ENCODE measurements at regions not wholly inside any gene's neighbourhood (a gene's known extent, or its start where the extent isn't known, plus 50 kb on each side); places are given as distances from the start of the nearest gene placed in this dataset.

- no peak for DNase-seq
- Mint-ChIP-seq H3K27ac (no peak overlapping the region), H3K4me3 (no peak overlapping the region), H3K36me3 (no peaks in the 10 kb centered on the region), H3K27me3 (peaks cover 4% of the 10 kb centered on the region), H3K9me3 (no peaks in the 10 kb centered on the region), H3K4me1 (no peaks in the 10 kb centered on the region)
Observed at GRCh38 chr11:134486106-134486505, 74.1 kb upstream of the B3GAT1 start.

- Mint-ChIP-seq H3K9me3 (no peaks in the 10 kb centered on the region), H3K4me3 (no peak overlapping the region), H3K36me3 (no peaks in the 10 kb centered on the region), H3K4me1 (no peaks in the 10 kb centered on the region), H3K27me3 (peaks cover 4% of the 10 kb centered on the region), H3K27ac (no peak overlapping the region)
- DNase-seq, result no peak
Observed at GRCh38 chr11:134485316-134485715, 73.3 kb upstream of the B3GAT1 start.

DNA sequence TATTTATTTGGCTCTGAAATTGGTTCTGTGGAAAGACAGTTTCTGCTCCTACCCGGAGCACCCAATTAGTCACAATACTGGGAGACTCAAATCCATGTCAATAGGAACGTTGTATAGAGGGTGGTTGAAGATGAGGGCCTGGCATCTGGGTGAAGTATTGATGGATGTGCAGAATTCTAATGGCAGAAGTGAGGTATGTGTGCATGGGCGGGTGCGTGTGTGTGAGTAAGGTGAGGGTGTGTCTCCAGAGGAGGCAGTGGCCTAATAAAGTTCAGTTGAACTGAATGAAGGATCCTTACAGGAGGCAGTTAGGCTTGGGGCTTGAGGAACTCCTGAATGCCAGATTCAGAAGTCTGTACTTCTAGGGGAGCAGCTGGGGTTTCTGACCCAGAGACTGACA is 71.8 kb upstream of the B3GAT1 start:
- H3K9me3 Mint-ChIP-seq, result no peaks in the 10 kb centered on the region
- H3K4me3 Mint-ChIP-seq, result no peak overlapping the region
- no peaks in the 10 kb centered on the region for H3K4me1 Mint-ChIP-seq
- no peak for DNase-seq
- H3K36me3 Mint-ChIP-seq, result no peaks in the 10 kb centered on the region
- H3K27me3 Mint-ChIP-seq, result peaks cover 4% of the 10 kb centered on the region
- no peak overlapping the region for H3K27ac Mint-ChIP-seq

DNA sequence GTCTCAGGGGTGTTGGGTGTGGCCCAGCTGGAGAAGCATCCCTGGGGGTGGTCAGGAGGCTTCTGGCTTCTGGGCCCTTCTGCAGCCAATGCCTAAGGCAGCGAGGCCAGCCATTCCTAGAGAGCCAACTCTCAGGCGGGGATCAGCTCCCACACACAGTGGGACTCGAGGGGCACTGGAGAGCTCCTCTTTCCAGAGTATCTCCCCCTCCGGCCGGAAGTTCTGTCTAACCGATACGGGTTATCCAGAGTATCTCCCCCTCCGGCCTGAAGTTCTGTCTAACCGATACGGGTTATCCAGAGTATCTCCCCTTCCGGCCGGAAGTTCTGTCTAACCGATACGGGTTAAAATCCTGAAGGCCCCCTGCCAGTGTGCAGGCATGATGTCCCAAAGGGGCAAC is 71.2 kb upstream of the B3GAT1 start:
- H3K36me3 Mint-ChIP-seq, result no peaks in the 10 kb centered on the region
- H3K27me3 Mint-ChIP-seq, result peaks cover 4% of the 10 kb centered on the region
- H3K9me3 Mint-ChIP-seq, result no peaks in the 10 kb centered on the region
- no peak overlapping the region for H3K4me3 Mint-ChIP-seq
- no peaks in the 10 kb centered on the region for H3K4me1 Mint-ChIP-seq
- H3K27ac Mint-ChIP-seq, result no peak overlapping the region
- no peak for DNase-seq

DNA sequence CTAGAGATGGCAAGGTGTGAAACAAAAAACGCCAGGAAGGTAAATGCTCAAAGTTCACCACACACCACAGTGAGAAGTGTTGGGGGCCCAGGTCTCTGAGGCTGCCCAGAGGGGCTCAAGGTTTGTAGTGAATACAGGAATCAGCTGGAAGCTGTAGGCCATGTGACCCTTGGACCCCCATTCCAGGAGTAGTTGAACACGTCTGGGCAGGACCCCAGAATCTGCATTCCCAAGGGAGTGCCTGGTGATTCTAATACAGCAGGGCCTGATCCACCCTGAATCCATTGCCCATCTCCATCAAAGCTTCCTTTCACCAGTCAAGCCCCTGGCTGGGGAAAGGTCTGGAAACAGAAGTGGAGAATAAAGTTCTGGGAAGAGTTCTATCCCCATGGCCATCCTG is 70.8 kb upstream of the B3GAT1 start:
- Mint-ChIP-seq H3K27ac (no peak overlapping the region), H3K4me3 (no peak overlapping the region), H3K9me3 (no peaks in the 10 kb centered on the region), H3K36me3 (no peaks in the 10 kb centered on the region), H3K4me1 (no peaks in the 10 kb centered on the region), H3K27me3 (peaks cover 4% of the 10 kb centered on the region)
- no peak for DNase-seq

GRCh38 chr11:134481933-134482527 is 70.0 kb upstream of the B3GAT1 start:
- H3K27me3 Mint-ChIP-seq, result peaks cover 3% of the 10 kb centered on the region
- no peak for DNase-seq
- no peak overlapping the region for H3K27ac Mint-ChIP-seq
- H3K4me3 Mint-ChIP-seq, result no peak overlapping the region
- H3K36me3 Mint-ChIP-seq, result no peaks in the 10 kb centered on the region
- H3K9me3 Mint-ChIP-seq, result no peaks in the 10 kb centered on the region
- H3K4me1 Mint-ChIP-seq, result no peaks in the 10 kb centered on the region

- H3K27ac Mint-ChIP-seq, result no peak overlapping the region
- H3K27me3 Mint-ChIP-seq, result peaks cover 11% of the 10 kb centered on the region
- H3K4me1 Mint-ChIP-seq, result no peaks in the 10 kb centered on the region
- H3K4me3 Mint-ChIP-seq, result no peak overlapping the region
- DNase-seq, result no peak
- no peaks in the 10 kb centered on the region for H3K36me3 Mint-ChIP-seq
- H3K9me3 Mint-ChIP-seq, result no peaks in the 10 kb centered on the region
Observed at GRCh38 chr11:134481135-134481534, 69.1 kb upstream of the B3GAT1 start.

DNA sequence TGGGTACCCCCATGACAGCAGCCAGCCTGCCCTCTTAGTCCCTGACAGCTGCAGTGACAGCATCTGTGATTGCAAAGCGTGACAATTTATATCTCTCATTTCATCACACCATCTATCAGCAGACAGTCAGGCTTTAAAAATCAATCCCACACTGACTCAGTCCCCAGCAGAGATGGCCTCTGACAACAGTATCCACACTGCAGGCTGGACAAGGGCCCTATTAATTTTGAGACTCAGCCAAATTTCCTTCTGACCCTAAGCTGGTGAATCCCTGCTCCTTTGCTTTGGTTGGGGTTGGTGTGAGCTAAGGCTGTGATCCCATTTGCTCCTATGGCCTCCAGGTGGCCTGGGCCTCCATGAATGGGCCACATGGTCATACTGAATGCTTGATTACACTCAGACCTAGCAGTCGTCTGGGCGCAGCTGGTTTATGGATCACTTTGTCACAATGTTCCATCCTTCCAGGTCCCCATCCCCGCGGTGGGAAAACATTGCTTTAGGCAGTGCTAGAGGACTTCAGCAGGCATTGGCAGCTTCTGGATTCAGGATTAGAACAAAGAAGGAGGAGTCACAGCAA is 68.2 kb upstream of the B3GAT1 start:
- H3K9me3 Mint-ChIP-seq, result no peaks in the 10 kb centered on the region
- no peak overlapping the region for H3K4me3 Mint-ChIP-seq
- H3K4me1 Mint-ChIP-seq, result no peaks in the 10 kb centered on the region
- DNase-seq, result no peak
- H3K27me3 Mint-ChIP-seq, result peaks cover 17% of the 10 kb centered on the region
- H3K27ac Mint-ChIP-seq, result no peak overlapping the region
- H3K36me3 Mint-ChIP-seq, result no peaks in the 10 kb centered on the region

- Mint-ChIP-seq H3K36me3 (no peaks in the 10 kb centered on the region), H3K4me3 (no peak overlapping the region), H3K9me3 (no peaks in the 10 kb centered on the region), H3K27ac (no peak overlapping the region), H3K4me1 (no peaks in the 10 kb centered on the region), H3K27me3 (peaks cover 21% of the 10 kb centered on the region)
- DNase-seq, result no peak
Observed at GRCh38 chr11:134479206-134480135, 67.4 kb upstream of the B3GAT1 start.

- no peaks in the 10 kb centered on the region for H3K4me1 Mint-ChIP-seq
- peaks cover 24% of the 10 kb centered on the region for H3K27me3 Mint-ChIP-seq
- H3K27ac Mint-ChIP-seq, result no peak overlapping the region
Observed at GRCh38 chr11:134478611-134479010, 66.6 kb upstream of the B3GAT1 start.

GRCh38 chr11:134478176-134478575 is 66.1 kb upstream of the B3GAT1 start:
- H3K27ac Mint-ChIP-seq, result no peak overlapping the region
- H3K27me3 Mint-ChIP-seq, result peaks cover 29% of the 10 kb centered on the region
- no peak overlapping the region for H3K4me3 Mint-ChIP-seq
- DNase-seq, result no peak
- H3K9me3 Mint-ChIP-seq, result no peaks in the 10 kb centered on the region
- no peaks in the 10 kb centered on the region for H3K36me3 Mint-ChIP-seq
- H3K4me1 Mint-ChIP-seq, result no peaks in the 10 kb centered on the region

More at GRCh38 chr11:134478611-134479010, 66.6 kb upstream of the B3GAT1 start:
- no peaks in the 10 kb centered on the region for H3K36me3 Mint-ChIP-seq
- H3K4me3 Mint-ChIP-seq, result no peak overlapping the region
- no peak for DNase-seq
- no peaks in the 10 kb centered on the region for H3K9me3 Mint-ChIP-seq

DNA sequence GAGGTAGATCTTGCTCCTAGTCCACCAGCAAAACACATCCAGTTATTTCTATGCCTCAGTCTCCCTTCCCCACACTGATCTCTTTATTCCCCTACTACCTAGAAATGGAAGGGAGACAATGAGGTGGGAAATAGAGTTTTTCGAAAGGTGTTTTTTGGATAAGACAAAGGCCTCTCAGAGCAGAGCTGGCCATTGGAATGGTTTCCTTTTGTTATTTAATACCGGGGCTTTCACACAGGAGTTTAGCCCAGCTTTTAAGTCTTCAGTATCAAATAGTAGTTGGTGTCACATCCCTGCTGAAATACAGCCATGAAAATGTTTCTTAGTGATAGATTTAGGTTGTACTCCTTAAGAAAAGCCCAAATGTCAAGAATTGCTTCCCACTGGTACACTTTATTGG is 65.4 kb upstream of the B3GAT1 start:
- no peaks in the 10 kb centered on the region for H3K9me3 Mint-ChIP-seq
- peaks cover 29% of the 10 kb centered on the region for H3K27me3 Mint-ChIP-seq
- no peak for DNase-seq
- no peaks in the 10 kb centered on the region for H3K4me1 Mint-ChIP-seq
- no peak overlapping the region for H3K27ac Mint-ChIP-seq
- no peak overlapping the region for H3K4me3 Mint-ChIP-seq
- no peaks in the 10 kb centered on the region for H3K36me3 Mint-ChIP-seq

DNA sequence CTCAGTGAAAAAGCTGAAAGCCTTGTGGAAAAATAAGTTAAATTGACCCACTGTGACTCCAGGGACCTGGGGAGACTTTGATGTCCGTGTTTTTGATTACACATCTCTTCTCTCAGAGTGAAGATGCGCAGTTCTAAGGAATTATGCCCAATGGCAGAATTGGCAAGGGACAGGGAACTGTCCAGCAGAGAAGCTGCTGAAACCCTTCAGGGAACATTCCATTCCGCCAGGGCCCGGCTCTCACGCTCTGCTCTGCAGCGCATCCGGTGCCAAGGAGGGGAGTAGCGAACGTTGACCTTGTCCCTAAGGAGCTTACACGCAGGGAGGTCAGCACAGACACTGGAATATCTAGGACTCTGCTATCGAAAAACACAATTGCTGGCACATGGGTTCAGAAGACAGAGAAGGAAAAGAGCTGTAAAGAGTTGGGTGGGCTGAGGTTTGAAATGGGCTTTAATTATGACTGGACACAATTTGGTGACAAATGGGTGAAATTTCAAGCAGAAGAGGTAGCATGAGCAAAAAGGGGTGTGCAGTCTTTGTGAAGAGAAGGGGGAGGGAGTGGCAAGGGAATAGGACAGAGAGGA is 64.5 kb upstream of the B3GAT1 start:
- Mint-ChIP-seq H3K36me3 (no peaks in the 10 kb centered on the region), H3K27ac (no peak overlapping the region), H3K4me3 (no peak overlapping the region), H3K4me1 (no peaks in the 10 kb centered on the region), H3K9me3 (no peaks in the 10 kb centered on the region), H3K27me3 (peaks cover 29% of the 10 kb centered on the region)
- no peak for DNase-seq

DNA sequence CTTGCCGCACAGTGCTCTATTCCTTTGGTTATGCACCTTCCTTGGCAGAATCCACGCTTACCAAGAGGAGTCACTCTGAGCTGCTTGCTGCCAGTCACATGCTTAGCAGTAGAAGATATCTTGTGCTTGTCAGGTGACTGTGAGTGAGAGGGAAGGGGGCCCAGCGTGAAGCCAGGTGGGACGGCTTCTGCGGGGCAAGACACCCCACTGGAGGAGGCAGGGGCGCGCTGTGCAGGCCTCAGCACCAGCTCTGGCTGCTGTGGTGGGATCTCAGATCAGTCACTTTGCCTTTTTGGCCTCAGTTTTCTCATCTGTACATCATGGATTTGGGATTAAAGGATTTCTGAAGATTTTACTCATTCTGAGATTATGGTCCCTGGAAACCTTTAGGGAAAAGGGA is 63.9 kb upstream of the B3GAT1 start:
- no peaks in the 10 kb centered on the region for H3K36me3 Mint-ChIP-seq
- peaks cover 29% of the 10 kb centered on the region for H3K27me3 Mint-ChIP-seq
- no peak for DNase-seq
- no peaks in the 10 kb centered on the region for H3K4me1 Mint-ChIP-seq
- no peak overlapping the region for H3K4me3 Mint-ChIP-seq
- H3K27ac Mint-ChIP-seq, result no peak overlapping the region
- no peaks in the 10 kb centered on the region for H3K9me3 Mint-ChIP-seq

DNA sequence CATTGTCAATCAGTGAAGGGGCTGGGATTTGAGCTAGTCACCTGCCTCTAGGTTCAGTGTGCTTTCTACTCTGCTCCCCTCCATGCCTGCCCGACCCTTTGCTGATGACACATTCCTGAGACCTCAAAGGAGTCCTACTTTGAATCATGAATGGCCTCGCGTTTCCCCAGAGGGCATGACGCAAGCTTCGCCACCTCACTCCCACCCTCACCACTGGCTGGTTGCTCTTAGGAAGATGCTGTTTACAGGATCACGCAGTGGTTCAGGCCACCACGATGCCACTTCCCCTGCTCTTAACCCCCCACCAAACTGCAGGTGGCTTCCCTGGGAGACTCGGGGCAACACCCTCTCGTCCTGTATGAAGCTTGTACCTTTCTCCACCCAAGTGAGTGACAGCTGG is 62.9 kb upstream of the B3GAT1 start:
- H3K9me3 Mint-ChIP-seq, result no peaks in the 10 kb centered on the region
- no peak overlapping the region for H3K27ac Mint-ChIP-seq
- H3K4me3 Mint-ChIP-seq, result no peak overlapping the region
- peaks cover 29% of the 10 kb centered on the region for H3K27me3 Mint-ChIP-seq
- no peaks in the 10 kb centered on the region for H3K36me3 Mint-ChIP-seq
- DNase-seq, result no peak
- H3K4me1 Mint-ChIP-seq, result no peaks in the 10 kb centered on the region
